Esophagus muscularis mucosa (tissue), 4 donors: ENCODE measurements at regions not wholly inside any gene's neighbourhood (a gene's known extent, or its start where the extent isn't known, plus 50 kb on each side); places are given as distances from the start of the nearest gene placed in this dataset.

Experiments used
- DNase-seq: peaks from one replicate; pipeline ENCODE4 v3.0.0-alpha.2; 2017; ENCODE audit errors: extremely low spot score
- H3K27ac ChIP-seq, 4 donors: fragments of 200-600 bp; sonication (generic); replicated peaks in 1 of 4; 1 replicate in 3 of 4; 2 replicates in 1 of 4; pipeline ENCODE4 v1.5.1; 2016 to 2019; ENCODE audit warnings: mild to moderate bottlenecking in 1 of 4
- H3K27me3 ChIP-seq, 4 donors: fragments of 200-600 bp; sonication (generic); one replicate each; pipeline versions ENCODE4 v1.5.1 to v1.6.0; 2016 to 2019
- H3K36me3 ChIP-seq, 4 donors: fragments of 200-600 bp; sonication (generic); one replicate each; pipeline ENCODE4 v1.5.1; 2016 to 2019
- H3K4me1 ChIP-seq, 4 donors: fragments of 200-600 bp; sonication (generic); one replicate each; pipeline ENCODE4 v1.5.1; 2016 to 2019
- H3K4me3 ChIP-seq, 4 donors: fragments of 200-600 bp; sonication (generic); 1 replicate in 2 of 4; 2 replicates in 2 of 4; pipeline ENCODE4 v1.5.1; 2016 to 2019; ENCODE audit warnings: mild to moderate bottlenecking in 4 of 4, moderate library complexity in 1 of 4
- H3K9me3 ChIP-seq, 4 donors: fragments of 200-600 bp; sonication (generic); 1 replicate in 3 of 4; 2 replicates in 1 of 4; pipeline ENCODE4 v1.5.1; 2016 to 2019
- CTCF ChIP-seq, 3 experiments: fragments of 200-600 bp in 2 of 3; fragments of 450-650 bp in 1 of 3; sonication (generic) in 2 of 3; IDR thresholded peaks; one replicate each; pipeline ENCODE4 v1.5.1; 2017 to 2019; ENCODE audit warnings: antibody characterized with exemption in 3 of 3, mild to moderate bottlenecking in 2 of 3, moderate library complexity in 1 of 3
- EP300 ChIP-seq: sonication (generic); formaldehyde crosslinking; IDR thresholded peaks from one replicate; pipeline ENCODE4 v1.6.1; 2017; ENCODE audit warnings: antibody characterized with exemption
- POLR2A ChIP-seq: fragments of 450-650 bp; IDR thresholded peaks from one replicate; pipeline ENCODE4 v1.6.1; 2017; ENCODE audit warnings: antibody characterized with exemption, moderate library complexity, mild to moderate bottlenecking, low read depth
- POLR2AphosphoS5 ChIP-seq, 2 donors: sonication (generic); formaldehyde crosslinking; IDR thresholded peaks; one replicate each; pipeline ENCODE4 v1.6.1; 2017; ENCODE audit warnings: antibody characterized with exemption in 2 of 2
- WGBS: methylation state at CpG from one replicate; pipeline ENCODE4 v1.1.5; 2018; 5-methylcytosine and 5-hydroxymethylcytosine counted together
- intact Hi-C: fragments of 100-400 bp; cut with DNase I; formaldehyde crosslinking; loops from one replicate; pipeline ENCODE4 v1.15.1; 2023

- Histone ChIP-seq H3K4me1 (peaks cover 0 to 4% (median 2%) of the 10 kb centered on the region in 4 donors), H3K27me3 (no peaks in the 10 kb centered on the region), H3K9me3 (no peaks in the 10 kb centered on the region), H3K4me3 (no peak overlapping the region), H3K36me3 (no peaks in the 10 kb centered on the region), H3K27ac (no peak overlapping the region)
- intact Hi-C loops = no loop called here
- WGBS = 40% methylated on average over 1 of the region's 1 CpG
- no peak for DNase-seq
- no peak for TF ChIP-seq CTCF (IDR thresholded peaks at IDR 0.05)
Measured at GRCh38 chr3:23017801-23018200, 185.3 kb upstream of the UBE2E2 start.

- no peaks in the 10 kb centered on the region for H3K27me3 ChIP-seq
- no peak overlapping the region for H3K4me3 ChIP-seq
- WGBS = 69% methylated on average over 4 of the region's 4 CpGs
- TF ChIP-seq CTCF (IDR thresholded peaks at IDR 0.05) (no peak), EP300 (no peak)
- DNase-seq = no peak
- H3K9me3 ChIP-seq = no peaks in the 10 kb centered on the region
- H3K27ac ChIP-seq = no peak overlapping the region
- intact Hi-C loops = no loop called here
- H3K36me3 ChIP-seq = no peaks in the 10 kb centered on the region
- no peaks in the 10 kb centered on the region for H3K4me1 ChIP-seq
Measured at GRCh38 chr3:23019596-23020300, 183.4 kb upstream of the UBE2E2 start.

- no peaks in the 10 kb centered on the region for H3K27me3 ChIP-seq
- TF ChIP-seq EP300 (no peak), POLR2A (no peak), CTCF (IDR thresholded peaks at IDR 0.05) (no peak), POLR2AphosphoS5 (IDR thresholded peaks at IDR 0.05) (no peak)
- no peaks in the 10 kb centered on the region for H3K36me3 ChIP-seq
- no peak overlapping the region for H3K27ac ChIP-seq
- no peaks in the 10 kb centered on the region for H3K9me3 ChIP-seq
- intact Hi-C loops = no loop called here
- peaks cover 0 to 6% (median 0%) of the 10 kb centered on the region in 4 donors for H3K4me1 ChIP-seq
- WGBS = 35% methylated on average over 2 of the region's 2 CpGs
- no peak overlapping the region for H3K4me3 ChIP-seq
- DNase-seq = no peak
Measured at GRCh38 chr3:23028294-23028693, 174.8 kb upstream of the UBE2E2 start.

GRCh38 chr3:23029001-23029400 lies 174.1 kb upstream of the UBE2E2 start:
- intact Hi-C loops = no loop called here
- H3K4me1 ChIP-seq = peaks cover 0 to 6% (median 0%) of the 10 kb centered on the region in 4 donors
- TF ChIP-seq POLR2AphosphoS5 (IDR thresholded peaks at IDR 0.05) (no peak), EP300 (no peak), CTCF (IDR thresholded peaks at IDR 0.05) (no peak), POLR2A (no peak)
- no peaks in the 10 kb centered on the region for H3K9me3 ChIP-seq
- no peaks in the 10 kb centered on the region for H3K36me3 ChIP-seq
- no peak overlapping the region for H3K4me3 ChIP-seq
- H3K27ac ChIP-seq = no peak overlapping the region
- WGBS = 58% methylated on average over 2 of the region's 2 CpGs
- no peak for DNase-seq
- no peaks in the 10 kb centered on the region for H3K27me3 ChIP-seq

- Histone ChIP-seq H3K27me3 (no peaks in the 10 kb centered on the region), H3K4me3 (no peak overlapping the region), H3K27ac (no peak overlapping the region), H3K36me3 (no peaks in the 10 kb centered on the region), H3K4me1 (peaks cover 0 to 17% (median 8%) of the 10 kb centered on the region in 4 donors), H3K9me3 (no peaks in the 10 kb centered on the region)
- whole genome bisulfite sequencing = 72% methylated on average over 7 of the region's 9 CpGs
- no peak for DNase-seq
- TF ChIP-seq EP300 (no peak), POLR2AphosphoS5 (IDR thresholded peaks at IDR 0.05) (no peak), CTCF (IDR thresholded peaks at IDR 0.05) (no peak), POLR2A (no peak)
- intact Hi-C loops = no loop called here
Measured at GRCh38 chr3:23035927-23036640, 167.0 kb upstream of the UBE2E2 start.
